ENCODE measurements at regions not wholly inside any gene's neighbourhood (a gene's known extent, or its start where the extent isn't known, plus 50 kb on each side); places are given as distances from the start of the nearest gene placed in this dataset.

DNA sequence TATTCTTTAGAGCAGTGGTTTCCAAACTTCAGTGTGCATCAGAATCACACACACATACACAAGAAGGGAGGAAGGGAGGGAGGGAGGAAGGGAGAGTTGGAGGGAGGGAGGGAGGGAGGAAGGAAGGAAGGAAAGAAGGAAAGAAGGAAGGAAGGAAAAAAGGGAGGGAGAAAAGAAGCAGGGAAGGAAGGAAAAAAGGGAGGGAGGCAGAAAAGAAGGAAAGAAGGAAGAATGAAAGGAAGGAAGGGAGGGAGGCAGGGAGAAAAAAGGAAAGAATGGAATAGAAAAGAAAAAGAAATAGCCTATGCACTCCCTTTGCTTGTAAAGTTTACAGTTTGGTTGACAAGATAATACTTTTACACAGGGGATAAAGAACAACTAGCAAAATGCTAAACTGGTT is 96.3 kb upstream of the BCL11A start:
- Histone ChIP-seq H3K4me2 (ENCODE audit: low read length) (no peak overlapping the region), H3K27me3 (ENCODE audit: control insufficient read depth, insufficient read depth, low read length) (no peaks in the 10 kb centered on the region)
- TF ChIP-seq, protein P1, sequence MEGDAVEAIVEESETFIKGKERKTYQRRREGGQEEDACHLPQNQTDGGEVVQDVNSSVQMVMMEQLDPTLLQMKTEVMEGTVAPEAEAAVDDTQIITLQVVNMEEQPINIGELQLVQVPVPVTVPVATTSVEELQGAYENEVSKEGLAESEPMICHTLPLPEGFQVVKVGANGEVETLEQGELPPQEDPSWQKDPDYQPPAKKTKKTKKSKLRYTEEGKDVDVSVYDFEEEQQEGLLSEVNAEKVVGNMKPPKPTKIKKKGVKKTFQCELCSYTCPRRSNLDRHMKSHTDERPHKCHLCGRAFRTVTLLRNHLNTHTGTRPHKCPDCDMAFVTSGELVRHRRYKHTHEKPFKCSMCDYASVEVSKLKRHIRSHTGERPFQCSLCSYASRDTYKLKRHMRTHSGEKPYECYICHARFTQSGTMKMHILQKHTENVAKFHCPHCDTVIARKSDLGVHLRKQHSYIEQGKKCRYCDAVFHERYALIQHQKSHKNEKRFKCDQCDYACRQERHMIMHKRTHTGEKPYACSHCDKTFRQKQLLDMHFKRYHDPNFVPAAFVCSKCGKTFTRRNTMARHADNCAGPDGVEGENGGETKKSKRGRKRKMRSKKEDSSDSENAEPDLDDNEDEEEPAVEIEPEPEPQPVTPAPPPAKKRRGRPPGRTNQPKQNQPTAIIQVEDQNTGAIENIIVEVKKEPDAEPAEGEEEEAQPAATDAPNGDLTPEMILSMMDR (IDR thresholded peaks at IDR 0.05) = no peak

GRCh38 chr2:60652832-60653340 is 99.4 kb upstream of the BCL11A start:
- Histone ChIP-seq H3K9me3 (ENCODE audit: control insufficient read depth, low read length) (no peaks in the 10 kb centered on the region), H3K4me2 (ENCODE audit: low read length) (no peak overlapping the region), H3K27ac (no peak overlapping the region), H3K4me1 (no peaks in the 10 kb centered on the region), H3K36me3 (ENCODE audit: control insufficient read depth, insufficient read depth, low read length) (no peaks in the 10 kb centered on the region), H2AFZ (no peak overlapping the region), H3K4me3 (ENCODE audit: low read depth, low read length) (no peak overlapping the region), H3K27me3 (ENCODE audit: control insufficient read depth, insufficient read depth, low read length) (no peaks in the 10 kb centered on the region), H3K9ac (no peak overlapping the region), H3K79me2 (no peaks in the 10 kb centered on the region)
- TF ChIP-seq, protein P1 (IDR thresholded peaks at IDR 0.05) = no peak

More for the DNA sequence above, 96.3 kb upstream of the BCL11A start:
- Histone ChIP-seq H3K4me3 (ENCODE audit: low read depth, low read length) (no peak overlapping the region), H3K9me3 (ENCODE audit: control insufficient read depth, low read length) (no peaks in the 10 kb centered on the region), H3K27ac (no peak overlapping the region), H3K36me3 (ENCODE audit: control insufficient read depth, insufficient read depth, low read length) (no peaks in the 10 kb centered on the region), H3K9ac (no peak overlapping the region), H2AFZ (no peak overlapping the region), H3K4me1 (no peaks in the 10 kb centered on the region), H3K79me2 (no peaks in the 10 kb centered on the region)

DNA sequence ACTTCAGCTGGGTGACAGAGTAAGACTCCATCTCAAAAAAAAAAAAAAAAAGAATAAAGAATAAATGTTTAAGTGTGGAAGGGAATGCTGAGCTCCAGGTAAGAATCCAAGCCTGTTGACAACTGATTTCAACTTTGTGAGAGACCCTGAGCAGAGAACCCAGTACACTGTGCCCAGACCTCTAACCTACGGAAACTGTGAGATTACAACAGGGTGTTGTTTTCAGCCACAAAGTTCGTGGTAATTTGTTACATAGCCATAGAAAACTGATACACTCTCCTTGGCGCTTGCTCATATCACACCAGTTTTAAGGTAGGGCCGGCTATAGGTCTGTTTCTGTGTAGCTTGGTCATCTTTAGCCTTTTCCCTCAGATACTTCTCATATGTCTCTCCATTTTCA is 98.4 kb upstream of the PAPOLG start:
- H3K27me3 ChIP-seq (ENCODE audit: control insufficient read depth, insufficient read depth, low read length) = no peaks in the 10 kb centered on the region
- no peaks in the 10 kb centered on the region for H3K4me1 ChIP-seq
- H3K9ac ChIP-seq = no peak overlapping the region
- TF ChIP-seq, protein P1 (IDR thresholded peaks at IDR 0.05) = no peak
- no peak overlapping the region for H3K27ac ChIP-seq
- no peak overlapping the region for H3K4me2 ChIP-seq (ENCODE audit: low read length)
- no peaks in the 10 kb centered on the region for H3K79me2 ChIP-seq
- H2AFZ ChIP-seq = no peak overlapping the region
- no peak overlapping the region for H3K4me3 ChIP-seq (ENCODE audit: low read depth, low read length)
- H3K9me3 ChIP-seq (ENCODE audit: control insufficient read depth, low read length) = no peaks in the 10 kb centered on the region
- H3K36me3 ChIP-seq (ENCODE audit: control insufficient read depth, insufficient read depth, low read length) = no peaks in the 10 kb centered on the region

DNA sequence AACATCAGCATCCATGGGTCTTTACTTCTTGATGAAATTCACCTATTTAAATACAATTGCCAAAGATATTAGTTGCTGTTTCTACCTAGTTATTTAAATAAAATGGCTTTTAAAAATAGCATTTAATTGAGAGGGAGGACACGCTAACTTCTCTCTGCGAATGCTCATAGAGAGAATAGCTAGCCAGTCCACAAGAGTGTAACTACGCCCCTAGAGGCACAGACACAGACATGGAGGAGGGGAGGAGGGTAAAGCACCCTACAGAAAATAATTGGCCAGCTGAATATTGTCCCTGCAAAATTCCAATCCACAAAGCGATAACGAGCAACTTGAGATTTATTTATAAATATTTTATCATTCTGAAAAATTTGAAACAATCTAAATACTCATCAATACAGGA is 97.0 kb upstream of the PAPOLG start:
- Histone ChIP-seq H3K4me2 (ENCODE audit: low read length) (no peak overlapping the region), H3K27me3 (ENCODE audit: control insufficient read depth, insufficient read depth, low read length) (no peaks in the 10 kb centered on the region), H3K9me3 (ENCODE audit: control insufficient read depth, low read length) (no peaks in the 10 kb centered on the region), H3K79me2 (no peaks in the 10 kb centered on the region), H2AFZ (no peak overlapping the region), H3K4me3 (ENCODE audit: low read depth, low read length) (no peak overlapping the region), H3K27ac (no peak overlapping the region), H3K4me1 (no peaks in the 10 kb centered on the region), H3K9ac (no peak overlapping the region), H3K36me3 (ENCODE audit: control insufficient read depth, insufficient read depth, low read length) (no peaks in the 10 kb centered on the region)
- TF ChIP-seq, protein P1 (IDR thresholded peaks at IDR 0.05) = no peak

DNA sequence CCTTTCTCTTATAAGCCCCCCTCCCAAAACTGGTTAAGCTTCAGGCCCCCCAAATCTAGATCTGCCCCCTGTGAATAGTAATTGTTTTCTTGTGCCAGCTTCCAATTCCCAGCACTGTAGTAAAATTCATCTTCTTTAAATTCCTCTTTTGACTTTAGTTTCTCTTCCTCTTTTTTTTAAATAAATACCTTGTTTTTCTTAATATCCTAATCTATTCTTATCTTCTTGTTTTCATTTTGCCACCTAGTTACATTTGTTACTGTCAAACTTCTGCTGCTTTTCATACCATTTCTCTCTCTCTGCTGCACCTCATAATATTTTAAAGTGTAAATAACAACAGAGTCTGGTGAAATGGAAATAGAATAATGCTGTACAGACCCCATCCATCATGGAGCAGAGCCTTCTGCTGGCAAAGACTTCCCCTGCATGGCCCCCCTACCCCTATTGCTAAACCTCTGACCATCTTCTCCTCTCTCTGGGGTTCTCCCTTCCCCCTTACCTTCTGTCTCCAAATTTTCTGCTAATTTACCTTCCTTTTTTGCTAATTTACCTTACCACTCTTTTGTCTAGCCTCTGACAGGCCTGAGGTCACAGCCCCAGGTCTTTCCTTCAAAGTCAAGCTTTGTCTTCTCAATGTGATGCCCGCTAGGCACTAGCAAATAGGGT is 94.9 kb upstream of the PAPOLG start:
- Histone ChIP-seq H3K4me3 (ENCODE audit: low read depth, low read length) (no peak overlapping the region), H3K9ac (no peak overlapping the region), H3K9me3 (ENCODE audit: control insufficient read depth, low read length) (no peaks in the 10 kb centered on the region), H3K27ac (no peak overlapping the region), H3K36me3 (ENCODE audit: control insufficient read depth, insufficient read depth, low read length) (no peaks in the 10 kb centered on the region), H3K4me1 (no peaks in the 10 kb centered on the region), H3K79me2 (no peaks in the 10 kb centered on the region), H2AFZ (no peak overlapping the region), H3K4me2 (ENCODE audit: low read length) (no peak overlapping the region), H3K27me3 (ENCODE audit: control insufficient read depth, insufficient read depth, low read length) (no peaks in the 10 kb centered on the region)
- TF ChIP-seq, protein P1 (IDR thresholded peaks at IDR 0.05) = no peak

All from parathyroid adenoma (tissue), 2 donors.